GM10248 (cell line): ENCODE measurements at regions not wholly inside any gene's neighbourhood (a gene's known extent, or its start where the extent isn't known, plus 50 kb on each side); places are given as distances from the start of the nearest gene placed in this dataset.

Experiments used
- CTCF ChIA-PET: fragments of 300-600 bp; sonication (Branson Sonifier 250); formaldehyde crosslinking; extraction: SDS; loops from one replicate; lab custom pipeline; 2021; ENCODE audit warnings: antibody characterized with exemption; lab: Yijun Ruan, JAX
- POLR2A ChIA-PET: fragments of 350-650 bp; sonication (Branson Sonifier 250); formaldehyde crosslinking; extraction: SDS; loops from one replicate; lab custom pipeline; 2020; ENCODE audit warnings: antibody characterized with exemption; lab: Yijun Ruan, JAX
- DNase-seq: peaks from one replicate; pipeline ENCODE4 v3.0.0; 2012; ENCODE audit errors: extremely low spot score
- CTCF ChIP-seq: IDR thresholded peaks from 2 replicates; pipeline ENCODE4 v1.5.1; 2012; ENCODE audit warnings: mild to moderate bottlenecking, low read depth; ENCODE audit errors: extremely low read depth, missing control alignments, control extremely low read depth

DNA sequence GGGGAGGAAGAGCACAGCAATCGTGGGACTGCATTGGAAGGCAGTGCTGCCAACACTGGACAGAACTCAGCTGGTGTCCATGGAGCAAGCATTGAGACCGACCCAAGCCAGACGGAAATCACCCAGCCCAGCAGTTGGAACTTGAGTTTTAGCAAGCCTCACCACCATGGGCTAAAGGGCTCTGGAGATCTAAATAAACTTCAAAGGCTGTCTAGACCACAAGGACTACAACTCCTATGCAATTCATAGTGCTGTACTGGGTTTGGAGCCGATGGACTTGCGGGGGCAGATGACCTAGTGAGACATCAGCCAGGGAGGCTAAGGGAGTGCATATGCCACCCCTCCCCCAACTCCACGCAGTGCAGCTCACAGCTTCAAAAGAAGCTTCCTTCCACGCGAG is 243.6 kb upstream of the SLC39A10 start:
- POLR2A ChIA-PET: no interaction called here
- DNase-seq: no peak
- CTCF ChIA-PET: no interaction called here
- TF ChIP-seq CTCF: no peak

DNA sequence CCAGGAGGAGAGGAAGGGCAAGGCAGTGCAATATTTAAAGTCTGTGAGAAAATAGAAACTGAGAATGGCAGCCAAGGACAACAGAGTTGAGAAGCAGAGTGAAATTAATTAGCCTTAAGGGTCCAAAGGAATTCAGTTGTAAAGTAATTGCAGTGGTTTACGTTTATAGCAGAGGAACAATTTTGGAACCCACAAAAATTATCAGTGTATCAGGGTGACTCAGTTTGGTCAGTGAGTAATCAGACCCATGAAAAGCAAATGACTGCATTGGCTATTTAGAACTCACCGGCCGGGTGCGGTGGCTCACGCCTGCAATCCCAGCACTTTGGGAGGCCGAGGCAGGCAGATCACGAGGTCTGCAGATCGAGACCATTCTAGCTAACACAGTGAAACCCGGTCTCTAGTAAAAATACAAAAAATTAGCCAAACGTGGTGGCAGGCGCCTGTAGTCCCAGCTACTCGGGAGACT is 245.8 kb upstream of the SLC39A10 start:
- CTCF ChIA-PET: no interaction called here
- POLR2A ChIA-PET: no interaction called here
- no peak for DNase-seq
- TF ChIP-seq CTCF: no peak

DNA sequence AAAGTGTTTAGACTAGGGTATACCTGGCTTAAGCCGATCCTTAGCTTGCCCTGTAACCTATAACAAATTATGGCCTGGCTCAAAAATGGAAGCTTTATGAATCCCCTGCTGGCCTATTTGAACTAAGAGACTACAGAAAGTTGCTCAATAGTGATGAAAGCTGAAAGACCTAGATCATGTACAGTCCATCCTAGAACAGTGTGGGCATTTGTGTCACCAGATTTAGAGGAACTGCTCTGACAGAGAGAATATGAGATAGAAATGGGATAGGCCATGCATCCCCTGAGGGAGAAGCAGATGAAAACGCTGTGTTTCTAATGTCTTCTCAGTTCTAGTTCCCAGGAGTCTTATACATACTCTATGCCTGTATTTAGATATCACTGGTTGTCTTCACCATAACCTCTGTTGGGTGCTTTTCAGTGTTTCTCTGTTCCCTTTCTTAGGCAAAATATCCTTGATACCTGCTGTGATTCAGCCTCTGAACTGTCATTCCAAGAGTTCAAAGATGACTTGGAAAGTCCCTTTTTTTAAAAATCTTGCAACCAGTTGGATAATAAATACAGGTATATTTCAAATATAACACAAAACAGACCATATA is 246.9 kb upstream of the SLC39A10 start:
- no peak for DNase-seq
- ChIA-PET CTCF (interaction anchor here (1.1 kb wide), 1 partner anchor 90 kb away, joined by 3 read pairs; no protein-coding TSS in a partner anchor), POLR2A (no interaction called here)
- TF ChIP-seq CTCF: no peak

DNA sequence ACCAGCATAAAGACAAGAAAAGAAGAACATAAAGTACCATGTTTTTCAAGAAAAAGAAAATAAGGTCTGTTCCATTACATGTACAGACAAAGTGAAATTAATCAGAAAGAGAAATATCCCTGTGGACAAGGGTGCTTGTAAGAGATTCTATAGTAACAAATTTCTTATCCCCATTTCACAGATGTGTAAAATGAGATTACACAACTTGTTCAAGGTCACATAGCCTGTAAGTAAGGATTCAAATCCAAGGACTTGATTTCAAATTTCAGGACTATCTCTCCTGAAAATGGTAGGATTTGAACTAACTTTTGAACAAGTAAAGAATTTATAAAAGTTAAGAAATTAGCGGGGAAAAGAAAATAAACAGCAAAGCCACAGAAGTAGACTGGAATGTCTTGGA is 248.2 kb upstream of the SLC39A10 start:
- DNase-seq: no peak
- ChIA-PET CTCF (interaction anchor here (0.8 to 1.1 kb wide), 2 partner anchors 89 to 251 kb away, joined by 3 read pairs; no protein-coding TSS in a partner anchor), POLR2A (no interaction called here)
- TF ChIP-seq CTCF: no peak

DNA sequence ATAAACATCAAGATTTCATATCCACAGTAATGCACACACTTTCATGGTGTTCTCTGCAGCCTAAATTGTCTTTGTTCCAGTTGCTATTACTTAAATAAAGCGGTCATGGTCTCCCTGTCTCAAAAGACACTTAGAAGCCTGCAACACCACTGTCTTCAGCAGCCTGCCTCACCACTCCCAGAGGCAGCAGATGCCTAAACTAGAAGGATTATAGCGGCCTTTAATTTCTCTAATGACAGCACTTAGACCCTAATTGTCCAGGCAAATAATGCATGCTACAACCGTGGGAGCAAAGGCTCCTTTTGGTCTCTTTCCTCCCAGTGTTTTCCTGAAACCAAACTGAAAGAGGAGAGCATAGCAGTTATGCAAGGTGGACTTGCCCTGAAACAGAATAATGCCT is 248.8 kb upstream of the SLC39A10 start:
- ChIA-PET POLR2A (no interaction called here), CTCF (no interaction called here)
- no peak for TF ChIP-seq CTCF
- no peak for DNase-seq

- CTCF ChIA-PET: no interaction called here
- POLR2A ChIA-PET: no interaction called here
- TF ChIP-seq CTCF: no peak
Measured at GRCh38 chr2:195407783-195408182, 249.2 kb upstream of the SLC39A10 start.

More at GRCh38 chr2:195407783-195408182, 249.2 kb upstream of the SLC39A10 start:
- no peak for DNase-seq
